ENCODE measurements at regions not wholly inside any gene's neighbourhood (a gene's known extent, or its start where the extent isn't known, plus 50 kb on each side); places are given as distances from the start of the nearest gene placed in this dataset.

DNA sequence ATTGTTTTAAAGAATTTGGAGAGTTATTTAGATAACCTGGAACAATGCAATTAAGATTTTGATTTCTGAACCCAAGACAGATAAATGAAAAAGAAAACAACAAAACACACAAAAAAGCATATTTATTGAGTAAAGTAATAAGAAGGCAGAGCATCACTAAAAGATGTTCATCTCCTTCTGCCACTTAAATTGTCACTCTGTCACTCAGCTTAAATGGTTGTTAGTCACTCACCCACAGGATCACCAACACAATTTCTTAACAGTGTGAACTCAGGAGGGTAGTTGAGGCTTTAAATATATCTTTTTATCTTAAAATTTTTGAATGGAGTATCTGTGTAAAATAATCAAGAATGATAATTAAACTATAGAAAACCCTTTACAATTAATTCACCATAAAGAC, 1215.5 kb upstream of the PCDH20 start:
- no peak for TF ChIP-seq POLR2A (IDR thresholded peaks at IDR 0.05)
- TF ChIP-seq, protein P1, sequence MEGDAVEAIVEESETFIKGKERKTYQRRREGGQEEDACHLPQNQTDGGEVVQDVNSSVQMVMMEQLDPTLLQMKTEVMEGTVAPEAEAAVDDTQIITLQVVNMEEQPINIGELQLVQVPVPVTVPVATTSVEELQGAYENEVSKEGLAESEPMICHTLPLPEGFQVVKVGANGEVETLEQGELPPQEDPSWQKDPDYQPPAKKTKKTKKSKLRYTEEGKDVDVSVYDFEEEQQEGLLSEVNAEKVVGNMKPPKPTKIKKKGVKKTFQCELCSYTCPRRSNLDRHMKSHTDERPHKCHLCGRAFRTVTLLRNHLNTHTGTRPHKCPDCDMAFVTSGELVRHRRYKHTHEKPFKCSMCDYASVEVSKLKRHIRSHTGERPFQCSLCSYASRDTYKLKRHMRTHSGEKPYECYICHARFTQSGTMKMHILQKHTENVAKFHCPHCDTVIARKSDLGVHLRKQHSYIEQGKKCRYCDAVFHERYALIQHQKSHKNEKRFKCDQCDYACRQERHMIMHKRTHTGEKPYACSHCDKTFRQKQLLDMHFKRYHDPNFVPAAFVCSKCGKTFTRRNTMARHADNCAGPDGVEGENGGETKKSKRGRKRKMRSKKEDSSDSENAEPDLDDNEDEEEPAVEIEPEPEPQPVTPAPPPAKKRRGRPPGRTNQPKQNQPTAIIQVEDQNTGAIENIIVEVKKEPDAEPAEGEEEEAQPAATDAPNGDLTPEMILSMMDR (IDR thresholded peaks at IDR 0.05 in 4 of 5, conservative IDR thresholded peaks at IDR 0.05 in 1 of 5) = no peak

Data from gastrocnemius medialis (tissue), 4 donors.